ENCODE measurements at regions not wholly inside any gene's neighbourhood (a gene's known extent, or its start where the extent isn't known, plus 50 kb on each side); places are given as distances from the start of the nearest gene placed in this dataset.

- POLR2A ChIA-PET = no interaction called here
- TF ChIP-seq JUND (IDR thresholded peaks at IDR 0.05) (no peak), ELF1 (IDR thresholded peaks at IDR 0.05; ENCODE audit: borderline replicate concordance, low read depth) (no peak), SIN3A (IDR thresholded peaks at IDR 0.05; ENCODE audit: low read depth) (no peak), ZBTB33 (IDR thresholded peaks at IDR 0.05; ENCODE audit: extremely low read depth, insufficient replicate concordance, low read length) (no peak), SP1 (IDR thresholded peaks at IDR 0.05; ENCODE audit: low read depth) (no peak), ZFX (IDR thresholded peaks at IDR 0.05) (no peak), TCF7L2 (IDR thresholded peaks at IDR 0.05; ENCODE audit: borderline replicate concordance, extremely low read depth, insufficient read depth, insufficient read length) (no peak), EZH2phosphoT487 (IDR thresholded peaks at IDR 0.05; ENCODE audit: borderline replicate concordance) (no peak), YY1 (IDR thresholded peaks at IDR 0.05; ENCODE audit: extremely low read depth, insufficient replicate concordance, low read depth, low read length) (no peak), REST (IDR thresholded peaks at IDR 0.05; ENCODE audit: low read depth) (no peak), POLR2A (IDR thresholded peaks at IDR 0.05; ENCODE audit: borderline replicate concordance, extremely low read depth, insufficient read depth, insufficient read length) (no peak)
These were observed 245.0 kb downstream of the BRD1 start for GRCh38 chr22:49582678-49583077.

More at GRCh38 chr22:49582678-49583077, 245.0 kb downstream of the BRD1 start:
- ATAC-seq (no peak), DNase-seq (ENCODE audit: low read depth, low spot score) (no peak)
- Histone ChIP-seq H3K9ac (ENCODE audit: low read length) (no peak overlapping the region), H3K9me2 (ENCODE audit: insufficient read depth) (no peaks in the 10 kb centered on the region), H3K9me3 (ENCODE audit: control insufficient read depth in 1 of 2, insufficient read depth in 1 of 2, low read depth in 1 of 2, low read length in 2 of 2) (peaks cover 9 to 11% of the 10 kb centered on the region in 2 experiments; a peak in 2 of 4 replicates), H2AFZ (ENCODE audit: low read depth, low read length, poor library complexity, severe bottlenecking) (no peak overlapping the region), H3K27ac (ENCODE audit: low read depth, low read length) (no peak overlapping the region), H3K79me2 (ENCODE audit: insufficient read depth, low read length) (peaks cover 35% of the 10 kb centered on the region), H4K20me1 (ENCODE audit: insufficient read depth) (no peaks in the 10 kb centered on the region), H3K4me2 (ENCODE audit: low read length) (no peak overlapping the region), H3K4me3 (replicated peaks in 1 of 2; ENCODE audit: low read depth in 1 of 2, low read length in 2 of 2) (no peak overlapping the region), H3K4me1 (ENCODE audit: control insufficient read depth in 1 of 2, insufficient read depth in 2 of 2, low read length in 2 of 2) (no peaks in the 10 kb centered on the region), H3K27me3 (ENCODE audit: insufficient read depth, low read length) (no peaks in the 10 kb centered on the region), H3K36me3 (ENCODE audit: control insufficient read depth in 1 of 2, insufficient read depth in 2 of 2, low read length in 2 of 2) (no peaks in the 10 kb centered on the region)
- BruUV-seq (replicated peaks) = no TSS peak
- ChIA-PET CTCF (no interaction called here), RAD21 (ENCODE audit: low non-redundant PET in 1 of 2, low total read pairs in 2 of 2, uncharacterized antibody in 2 of 2, unreplicated experiment in 2 of 2) (no interaction called here)
- intact Hi-C loops (cut with micrococcal nuclease) = no loop called here
